Activated CD4-positive, alpha-beta memory T cell treated with anti-CD3 and anti-CD28 coated beads for 36 hours (primary cell): ENCODE measurements at regions not wholly inside any gene's neighbourhood (a gene's known extent, or its start where the extent isn't known, plus 50 kb on each side); places are given as distances from the start of the nearest gene placed in this dataset.
"Not testable (repeated sequence)": the region's sequence is repeated elsewhere in the genome, so short reads cannot be mapped to it uniquely, and the experiment has no call there.

Experiments used
- CTCF ChIA-PET: fragments of 350-600 bp; sonication (Branson Sonifier 250); formaldehyde crosslinking; loops from one replicate; lab custom pipeline; 2021; ENCODE audit warnings: antibody characterized with exemption, inconsistent platforms; lab: Charles Lee
- POLR2A ChIA-PET: fragments of 350-600 bp; sonication (Branson Sonifier 250); formaldehyde crosslinking; loops from one replicate; lab custom pipeline; 2021; ENCODE audit warnings: antibody characterized with exemption; lab: Charles Lee
- DNase-seq: peaks from one replicate; pipeline ENCODE4 v3.0.0-alpha.2; 2020
- H3K27ac Mint-ChIP-seq: one replicate; pipeline ENCODE4 v1.8.0; 2021; ENCODE audit warnings: mixed read lengths
- H3K27me3 Mint-ChIP-seq: one replicate; pipeline ENCODE4 v1.8.0; 2021; ENCODE audit warnings: mixed read lengths
- H3K36me3 Mint-ChIP-seq: one replicate; pipeline ENCODE4 v1.8.0; 2021; ENCODE audit warnings: mixed read lengths
- H3K4me1 Mint-ChIP-seq: one replicate; pipeline ENCODE4 v1.8.0; 2021; ENCODE audit warnings: low read depth, mixed read lengths
- H3K4me3 Mint-ChIP-seq: one replicate; pipeline ENCODE4 v1.8.0; 2021; ENCODE audit warnings: mild to moderate bottlenecking, mixed read lengths
- H3K9me3 Mint-ChIP-seq: one replicate; pipeline ENCODE4 v1.8.0; 2021; ENCODE audit warnings: mixed read lengths
- intact Hi-C: fragments of 100-400 bp; cut with micrococcal nuclease; formaldehyde crosslinking; loops from one replicate; pipeline ENCODE4 v1.15.1; 2023

DNA sequence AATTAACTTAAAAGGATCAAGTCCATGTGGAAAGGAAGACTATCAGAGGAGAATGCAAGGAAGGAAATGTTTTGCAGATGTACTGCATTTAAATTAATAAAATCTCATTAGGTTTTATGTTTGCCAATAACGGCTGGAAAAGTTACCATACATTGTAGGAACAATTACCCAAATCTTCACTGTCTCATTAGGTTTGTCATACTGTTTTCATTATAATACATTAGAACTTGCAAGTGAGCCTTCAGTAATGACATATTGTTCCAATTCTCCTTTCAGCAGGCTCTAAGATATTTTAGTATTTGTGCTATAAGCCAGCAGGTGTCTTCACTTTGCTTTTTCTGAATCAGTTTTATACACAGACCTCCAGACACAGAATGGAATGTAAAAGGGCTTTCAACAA is 661.6 kb upstream of the KLHL1 start:
- no peaks in the 10 kb centered on the region for H3K27me3 Mint-ChIP-seq
- ChIA-PET POLR2A (no interaction called here), CTCF (no interaction called here)
- no peaks in the 10 kb centered on the region for H3K36me3 Mint-ChIP-seq
- intact Hi-C loops: loop anchor here (2.0 kb wide), 1 partner anchor 77 kb away; no protein-coding TSS in a partner anchor
- no peaks in the 10 kb centered on the region for H3K4me1 Mint-ChIP-seq
- H3K4me3 Mint-ChIP-seq: no peak overlapping the region
- DNase-seq: no peak
- H3K9me3 Mint-ChIP-seq: peaks cover 3% of the 10 kb centered on the region
- H3K27ac Mint-ChIP-seq: no peak overlapping the region

GRCh38 chr13:70758932-70759331 is 650.7 kb upstream of the KLHL1 start:
- Mint-ChIP-seq H3K27me3 (no peaks in the 10 kb centered on the region), H3K4me3 (no peak overlapping the region), H3K4me1 (no peaks in the 10 kb centered on the region), H3K36me3 (no peaks in the 10 kb centered on the region), H3K27ac (no peak overlapping the region), H3K9me3 (no peaks in the 10 kb centered on the region)
- DNase-seq: no peak
- intact Hi-C loops: no loop called here
- ChIA-PET POLR2A (no interaction called here), CTCF (no interaction called here)

DNA sequence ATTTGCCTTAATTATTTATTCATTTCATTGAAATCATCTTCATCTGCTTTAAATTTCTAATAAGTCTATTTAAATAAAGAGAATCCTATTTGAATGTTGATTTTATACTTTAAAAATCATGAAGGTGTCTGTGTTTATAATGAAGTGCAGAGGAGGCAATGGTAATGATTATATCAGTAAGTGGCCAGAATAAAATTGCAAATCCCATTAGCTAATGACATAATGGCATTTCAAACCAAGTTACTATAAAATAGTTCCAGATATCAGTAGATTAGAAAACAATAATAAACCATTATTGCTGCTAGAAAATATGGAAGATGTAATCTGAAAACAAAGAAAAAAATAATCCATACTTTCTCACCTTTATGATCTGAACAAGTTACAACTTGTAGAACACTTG is 647.8 kb upstream of the KLHL1 start:
- Mint-ChIP-seq H3K36me3 (no peaks in the 10 kb centered on the region), H3K4me1 (no peaks in the 10 kb centered on the region), H3K4me3 (no peak overlapping the region), H3K9me3 (no peaks in the 10 kb centered on the region), H3K27ac (no peak overlapping the region), H3K27me3 (no peaks in the 10 kb centered on the region)
- ChIA-PET POLR2A (no interaction called here), CTCF (no interaction called here)
- no peak for DNase-seq
- intact Hi-C loops: no loop called here

- Mint-ChIP-seq H3K36me3 (no peaks in the 10 kb centered on the region), H3K27ac (no peak overlapping the region), H3K4me3 (no peak overlapping the region), H3K27me3 (no peaks in the 10 kb centered on the region), H3K9me3 (no peaks in the 10 kb centered on the region), H3K4me1 (no peaks in the 10 kb centered on the region)
- CTCF ChIA-PET: no interaction called here
- POLR2A ChIA-PET: no interaction called here
- intact Hi-C loops: no loop called here
- no peak for DNase-seq
Observed at GRCh38 chr13:70755456-70755855, 647.2 kb upstream of the KLHL1 start.

- Mint-ChIP-seq H3K4me3 (no peak overlapping the region), H3K36me3 (no peaks in the 10 kb centered on the region), H3K27ac (no peak overlapping the region), H3K4me1 (no peaks in the 10 kb centered on the region), H3K27me3 (no peaks in the 10 kb centered on the region), H3K9me3 (no peaks in the 10 kb centered on the region)
- ChIA-PET CTCF (no interaction called here), POLR2A (no interaction called here)
- DNase-seq: no peak
- intact Hi-C loops: no loop called here
Observed at GRCh38 chr13:70747262-70747661, 639.0 kb upstream of the KLHL1 start.

DNA sequence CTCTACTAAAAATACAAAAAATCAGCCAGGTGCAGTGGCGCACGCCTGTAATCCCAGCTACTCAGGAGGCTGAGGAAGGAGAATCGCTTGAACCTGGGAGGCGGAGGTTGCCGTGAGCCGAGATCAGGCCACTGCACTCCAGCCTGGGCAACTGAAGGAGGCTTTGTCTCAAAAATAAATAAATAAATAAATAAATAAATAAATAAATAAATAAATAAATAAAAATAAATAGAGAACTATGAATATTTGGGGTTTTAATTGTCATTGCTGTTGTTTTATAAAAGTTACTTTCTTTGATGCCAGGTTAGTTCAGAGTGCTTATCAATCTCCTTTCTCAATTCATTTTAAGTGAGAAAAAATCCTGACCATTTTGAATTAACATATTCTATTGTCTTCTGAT is 638.2 kb upstream of the KLHL1 start:
- intact Hi-C loops, H3K4me1 Mint-ChIP-seq, POLR2A ChIA-PET, CTCF ChIA-PET, H3K36me3 Mint-ChIP-seq, H3K4me3 Mint-ChIP-seq, H3K27me3 Mint-ChIP-seq, DNase-seq, H3K9me3 Mint-ChIP-seq, H3K27ac Mint-ChIP-seq: not testable (repeated sequence)

- Mint-ChIP-seq H3K9me3 (no peaks in the 10 kb centered on the region), H3K27ac (no peak overlapping the region), H3K27me3 (no peaks in the 10 kb centered on the region), H3K4me1 (no peaks in the 10 kb centered on the region), H3K4me3 (no peak overlapping the region), H3K36me3 (no peaks in the 10 kb centered on the region)
- ChIA-PET CTCF (no interaction called here), POLR2A (no interaction called here)
- intact Hi-C loops: no loop called here
- DNase-seq: no peak
Observed at GRCh38 chr13:70736622-70737317, 628.5 kb upstream of the KLHL1 start.

- CTCF ChIA-PET: no interaction called here
- no peak overlapping the region for H3K27ac Mint-ChIP-seq
- H3K4me3 Mint-ChIP-seq: no peak overlapping the region
- POLR2A ChIA-PET: no interaction called here
- no peaks in the 10 kb centered on the region for H3K36me3 Mint-ChIP-seq
- H3K27me3 Mint-ChIP-seq: no peaks in the 10 kb centered on the region
- no peak for DNase-seq
- H3K4me1 Mint-ChIP-seq: no peaks in the 10 kb centered on the region
- H3K9me3 Mint-ChIP-seq: peaks cover 3% of the 10 kb centered on the region
- intact Hi-C loops: no loop called here
Observed at GRCh38 chr13:70732611-70733010, 624.4 kb upstream of the KLHL1 start.

GRCh38 chr13:70729369-70729768 is 621.1 kb upstream of the KLHL1 start:
- Mint-ChIP-seq H3K36me3 (no peaks in the 10 kb centered on the region), H3K27me3 (no peaks in the 10 kb centered on the region), H3K27ac (no peak overlapping the region), H3K4me3 (no peak overlapping the region), H3K4me1 (no peaks in the 10 kb centered on the region), H3K9me3 (peaks cover 3% of the 10 kb centered on the region)
- CTCF ChIA-PET: no interaction called here
- intact Hi-C loops: no loop called here
- DNase-seq: no peak
- POLR2A ChIA-PET: no interaction called here

- POLR2A ChIA-PET: no interaction called here
- CTCF ChIA-PET: no interaction called here
- intact Hi-C loops: no loop called here
- no peaks in the 10 kb centered on the region for H3K27me3 Mint-ChIP-seq
- peaks cover 2% of the 10 kb centered on the region for H3K9me3 Mint-ChIP-seq
- DNase-seq: no peak
- no peaks in the 10 kb centered on the region for H3K4me1 Mint-ChIP-seq
- no peak overlapping the region for H3K27ac Mint-ChIP-seq
- H3K36me3 Mint-ChIP-seq: no peaks in the 10 kb centered on the region
- no peak overlapping the region for H3K4me3 Mint-ChIP-seq
Observed at GRCh38 chr13:70723732-70724131, 615.5 kb upstream of the KLHL1 start.

DNA sequence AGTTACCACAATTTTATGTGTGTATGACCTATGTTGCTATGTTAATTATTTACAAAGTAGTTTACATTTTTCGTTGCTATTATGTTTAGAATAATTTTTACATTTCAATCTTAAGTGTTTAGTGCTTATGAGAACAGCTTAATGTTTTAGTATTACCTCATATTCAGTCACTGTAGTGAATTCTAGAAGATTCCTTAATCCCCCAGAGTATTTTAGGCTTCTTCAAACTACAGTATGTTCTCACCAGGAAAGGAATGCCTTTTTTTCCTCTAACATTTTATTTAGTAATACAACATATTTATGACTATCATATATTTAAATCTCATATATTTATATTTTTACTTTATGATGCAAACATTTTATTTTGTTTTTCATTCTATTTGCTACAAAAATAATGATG is 612.1 kb upstream of the KLHL1 start:
- Mint-ChIP-seq H3K27ac (no peak overlapping the region), H3K4me3 (no peak overlapping the region), H3K36me3 (no peaks in the 10 kb centered on the region), H3K9me3 (peaks cover 2% of the 10 kb centered on the region), H3K4me1 (no peaks in the 10 kb centered on the region), H3K27me3 (no peaks in the 10 kb centered on the region)
- ChIA-PET CTCF (no interaction called here), POLR2A (no interaction called here)
- DNase-seq: no peak
- intact Hi-C loops: no loop called here

DNA sequence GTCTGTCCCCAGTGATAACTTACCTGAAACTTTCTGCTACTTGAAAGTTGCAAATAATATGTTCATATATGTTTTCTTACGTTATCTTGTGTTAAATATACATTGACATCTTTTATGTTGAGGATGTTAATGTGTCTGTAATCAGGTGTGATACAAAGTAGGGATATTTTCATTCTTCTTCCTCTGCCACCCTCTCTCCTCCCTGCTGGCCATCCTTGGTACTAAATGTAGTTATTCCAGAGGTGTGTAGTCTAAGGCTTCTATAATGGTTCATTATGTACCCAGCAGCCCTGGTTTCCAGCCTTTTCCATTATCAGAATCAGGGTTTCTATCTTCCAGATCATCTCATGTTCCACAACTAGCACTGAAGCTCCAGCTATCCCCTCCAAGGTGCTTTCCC is 606.7 kb upstream of the KLHL1 start:
- H3K9me3 Mint-ChIP-seq: peaks cover 6% of the 10 kb centered on the region
- no peaks in the 10 kb centered on the region for H3K4me1 Mint-ChIP-seq
- ChIA-PET CTCF (no interaction called here), POLR2A (no interaction called here)
- no peak overlapping the region for H3K27ac Mint-ChIP-seq
- no peaks in the 10 kb centered on the region for H3K36me3 Mint-ChIP-seq
- no peak overlapping the region for H3K4me3 Mint-ChIP-seq
- intact Hi-C loops: no loop called here
- no peaks in the 10 kb centered on the region for H3K27me3 Mint-ChIP-seq
- no peak for DNase-seq

- H3K4me1 Mint-ChIP-seq: no peaks in the 10 kb centered on the region
- no peak overlapping the region for H3K27ac Mint-ChIP-seq
- intact Hi-C loops: no loop called here
- CTCF ChIA-PET: no interaction called here
- POLR2A ChIA-PET: no interaction called here
- H3K4me3 Mint-ChIP-seq: no peak overlapping the region
- H3K27me3 Mint-ChIP-seq: no peaks in the 10 kb centered on the region
- H3K9me3 Mint-ChIP-seq: peaks cover 8% of the 10 kb centered on the region
- H3K36me3 Mint-ChIP-seq: no peaks in the 10 kb centered on the region
- no peak for DNase-seq
Observed at GRCh38 chr13:70708775-70709174, 600.5 kb upstream of the KLHL1 start.
